Lower leg skin (tissue), 4 donors: ENCODE measurements at regions not wholly inside any gene's neighbourhood (a gene's known extent, or its start where the extent isn't known, plus 50 kb on each side); places are given as distances from the start of the nearest gene placed in this dataset.
"Not testable (repeated sequence)": the region's sequence is repeated elsewhere in the genome, so short reads cannot be mapped to it uniquely, and the experiment has no call there.

ENCODE experiments used
- DNase-seq, 2 donors: peaks; one replicate each; pipeline ENCODE4 v3.0.0-alpha.2; 2019; ENCODE audit warnings: low spot score in 2 of 2
- H3K4me3 ChIP-seq: fragments of 200-600 bp; sonication (generic); 2 replicates; pipeline ENCODE4 v1.5.1; 2017; ENCODE audit warnings: mild to moderate bottlenecking, low read depth; ENCODE audit not compliant: poor library complexity, severe bottlenecking
- CTCF ChIP-seq, 3 donors: fragments of 450-650 bp; IDR thresholded peaks; one replicate each; pipeline ENCODE4 v1.5.1; 2016; ENCODE audit warnings: antibody characterized with exemption in 3 of 3, mild to moderate bottlenecking in 3 of 3, moderate library complexity in 2 of 3
- POLR2A ChIP-seq, 2 donors: fragments of 450-650 bp; IDR thresholded peaks; one replicate each; pipeline ENCODE4 v1.6.1; 2016 to 2017; ENCODE audit warnings: antibody characterized with exemption in 2 of 2, mild to moderate bottlenecking in 1 of 2, moderate library complexity in 1 of 2
- whole genome bisulfite sequencing, 2 donors: methylation state at CpG; one replicate each; pipeline ENCODE4 v1.1.5; 2018; 5-methylcytosine and 5-hydroxymethylcytosine counted together
- intact Hi-C: fragments of 100-400 bp; cut with DNase I; formaldehyde crosslinking; loops from one replicate; pipeline ENCODE4 v1.15.0; 2023; ENCODE audit warnings: low total_unique reads

- WGBS, 2 donors = 83 to 86% methylated on average over 2 of the region's 2 CpGs
- H3K4me3 ChIP-seq = no peak overlapping the region
- TF ChIP-seq POLR2A (IDR thresholded peaks at IDR 0.05) (no peak), CTCF (IDR thresholded peaks at IDR 0.05) (no peak)
- intact Hi-C loops = no loop called here
- no peak for DNase-seq
These were observed 60.0 kb downstream of the DMAC1 start for GRCh38 chr9:7739595-7739994.

GRCh38 chr9:7735311-7735710 is 64.3 kb downstream of the DMAC1 start:
- intact Hi-C loops = no loop called here
- TF ChIP-seq POLR2A (IDR thresholded peaks at IDR 0.05) (no peak), CTCF (IDR thresholded peaks at IDR 0.05) (no peak)
- no peak for DNase-seq
- H3K4me3 ChIP-seq = no peak overlapping the region
- 93 to 98% methylated on average over 2 of the region's 2 CpGs for WGBS, 2 donors

GRCh38 chr9:7730164-7730445 is 69.5 kb downstream of the DMAC1 start:
- H3K4me3 ChIP-seq = no peak overlapping the region
- DNase-seq = no peak
- no peak for TF ChIP-seq POLR2A (IDR thresholded peaks at IDR 0.05)
- TF ChIP-seq CTCF (IDR thresholded peaks at IDR 0.05) = no peak
- intact Hi-C loops = no loop called here
- 56 to 71% methylated on average over 1 of the region's 1 CpG for WGBS, 2 donors

DNA sequence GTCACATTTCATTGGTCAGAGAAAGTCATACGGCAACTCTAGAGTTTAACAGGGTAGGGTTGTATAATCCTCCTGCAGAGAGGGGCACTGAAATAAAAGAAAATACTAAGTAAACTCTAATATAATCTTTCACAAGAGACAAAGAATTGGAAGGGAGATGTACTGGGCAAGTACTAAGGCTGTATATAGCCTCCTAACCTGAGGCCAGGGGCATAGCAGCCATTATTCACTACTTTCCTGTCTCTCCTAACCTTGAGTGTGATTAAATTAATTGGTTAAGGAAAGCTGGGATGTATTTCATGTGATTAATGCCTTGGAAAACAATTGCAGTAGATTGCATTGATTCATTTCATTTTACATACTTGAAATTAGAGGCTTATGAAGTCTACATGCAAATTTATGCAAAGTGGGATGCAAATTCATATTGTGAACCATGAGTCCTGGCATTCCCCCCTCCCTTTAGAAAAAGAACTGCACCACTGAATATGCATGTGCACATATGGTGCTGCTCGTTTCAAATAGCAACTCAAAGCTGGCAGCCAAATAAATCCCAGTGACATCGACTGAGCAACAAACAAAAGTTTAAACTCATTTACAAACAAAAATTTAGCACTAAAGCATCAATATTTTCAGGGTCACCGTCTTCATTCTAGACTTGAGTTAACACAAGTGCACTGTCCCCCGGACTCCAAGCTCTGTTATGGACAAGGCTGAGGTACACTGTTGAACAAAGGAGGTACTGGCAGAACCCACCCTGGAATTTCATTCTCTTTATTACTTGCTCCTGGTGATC is 70.0 kb downstream of the DMAC1 start:
- DNase-seq = no peak
- no peak overlapping the region for H3K4me3 ChIP-seq
- intact Hi-C loops = no loop called here
- 72 to 80% methylated on average over 5 of the region's 5 CpGs for WGBS, 2 donors
- no peak for TF ChIP-seq POLR2A (IDR thresholded peaks at IDR 0.05)
- TF ChIP-seq CTCF (IDR thresholded peaks at IDR 0.05) = no peak

- intact Hi-C loops = no loop called here
- no peak overlapping the region for H3K4me3 ChIP-seq
- TF ChIP-seq POLR2A (IDR thresholded peaks at IDR 0.05) (no peak), CTCF (IDR thresholded peaks at IDR 0.05) (no peak)
- 66 to 73% methylated on average over 2 of the region's 2 CpGs for WGBS, 2 donors
- DNase-seq = no peak
These were observed 78.3 kb downstream of the DMAC1 start for GRCh38 chr9:7721291-7721690.

GRCh38 chr9:7713088-7713487 is 86.5 kb downstream of the DMAC1 start:
- WGBS, 2 donors = 91 to 92% methylated on average over 8 of the region's 8 CpGs
- intact Hi-C loops, DNase-seq, H3K4me3 ChIP-seq: not testable (repeated sequence)
